ENCODE measurements at regions not wholly inside any gene's neighbourhood (a gene's known extent, or its start where the extent isn't known, plus 50 kb on each side); places are given as distances from the start of the nearest gene placed in this dataset.

- no peak for TF ChIP-seq CTCF (IDR thresholded peaks at IDR 0.05; ENCODE audit: insufficient read depth in 1 of 2, low read depth in 1 of 2, low read length in 1 of 2, severe bottlenecking in 1 of 2, unreplicated experiment in 1 of 2)
- no peaks in the 10 kb centered on the region for H3K27me3 ChIP-seq (replicated peaks; ENCODE audit: control insufficient read depth, insufficient read depth, low read length)
- H3K36me3 ChIP-seq (ENCODE audit: control insufficient read depth, insufficient read depth, low read length): no peaks in the 10 kb centered on the region
- ChIA-PET POLR2A (no interaction called here), CTCF (interaction anchor here (0.6 kb wide), 1 partner anchor 509 kb away, joined by 3 read pairs; no protein-coding TSS in a partner anchor)
- Mint-ChIP-seq H3K4me1 (ENCODE audit: low read depth, unreplicated experiment) (peaks cover 12% of the 10 kb centered on the region), H3K9me3 (ENCODE audit: unreplicated experiment) (no peaks in the 10 kb centered on the region), H3K27ac (ENCODE audit: unreplicated experiment) (no peak overlapping the region), H3K36me3 (ENCODE audit: insufficient read depth, unreplicated experiment) (no peaks in the 10 kb centered on the region), H3K4me3 (ENCODE audit: unreplicated experiment) (no peak overlapping the region), H3K27me3 (ENCODE audit: insufficient read depth, unreplicated experiment) (no peaks in the 10 kb centered on the region)
- H3K9me3 ChIP-seq: peaks cover 3% of the 10 kb centered on the region; the same call in 1 of the 2 replicates
- DNase-seq: no peak
- peaks cover 17% of the 10 kb centered on the region for H3K4me1 ChIP-seq
- intact Hi-C loops (cut with micrococcal nuclease; ENCODE audit: unreplicated experiment): no loop called here
- H3K4me3 ChIP-seq (ENCODE audit: low read depth, low read length): no peak overlapping the region
- BruUV-seq (replicated peaks): no TSS peak
Observed at GRCh38 chr6:14187406-14187805, 69.8 kb downstream of the CD83 start.

GRCh38 chr6:14189074-14189473 is 71.5 kb downstream of the CD83 start:
- peaks cover 2% of the 10 kb centered on the region; the same call in 1 of the 2 replicates for H3K27me3 ChIP-seq (replicated peaks; ENCODE audit: control insufficient read depth, insufficient read depth, low read length)
- H3K4me1 ChIP-seq: peaks cover 17% of the 10 kb centered on the region
- peaks cover 3% of the 10 kb centered on the region; the same call in 1 of the 2 replicates for H3K9me3 ChIP-seq
- no peak overlapping the region for H3K27ac Mint-ChIP-seq (ENCODE audit: unreplicated experiment)
- H3K4me3 ChIP-seq (ENCODE audit: low read depth, low read length): no peak overlapping the region
- DNase-seq: no peak
- ChIA-PET POLR2A (no interaction called here), CTCF (no interaction called here)
- H3K9me3 Mint-ChIP-seq (ENCODE audit: unreplicated experiment): no peaks in the 10 kb centered on the region
- no TSS peak for BruUV-seq (replicated peaks)
- no peaks in the 10 kb centered on the region for H3K36me3 Mint-ChIP-seq (ENCODE audit: insufficient read depth, unreplicated experiment)
- H3K36me3 ChIP-seq (ENCODE audit: control insufficient read depth, insufficient read depth, low read length): no peaks in the 10 kb centered on the region
- H3K27me3 Mint-ChIP-seq (ENCODE audit: insufficient read depth, unreplicated experiment): peaks cover 4% of the 10 kb centered on the region
- intact Hi-C loops (cut with micrococcal nuclease; ENCODE audit: unreplicated experiment): no loop called here
- peaks cover 12% of the 10 kb centered on the region for H3K4me1 Mint-ChIP-seq (ENCODE audit: low read depth, unreplicated experiment)
- no peak for TF ChIP-seq CTCF (IDR thresholded peaks at IDR 0.05; ENCODE audit: insufficient read depth in 1 of 2, low read depth in 1 of 2, low read length in 1 of 2, severe bottlenecking in 1 of 2, unreplicated experiment in 1 of 2)
- no peak overlapping the region for H3K4me3 Mint-ChIP-seq (ENCODE audit: unreplicated experiment)

GRCh38 chr6:14190191-14190928 is 72.8 kb downstream of the CD83 start:
- no peak overlapping the region for H3K4me3 Mint-ChIP-seq (ENCODE audit: unreplicated experiment)
- H3K36me3 Mint-ChIP-seq (ENCODE audit: insufficient read depth, unreplicated experiment): no peaks in the 10 kb centered on the region
- H3K4me1 ChIP-seq: peaks cover 17% of the 10 kb centered on the region
- H3K36me3 ChIP-seq (ENCODE audit: control insufficient read depth, insufficient read depth, low read length): no peaks in the 10 kb centered on the region
- H3K4me3 ChIP-seq (ENCODE audit: low read depth, low read length): no peak overlapping the region
- BruUV-seq (replicated peaks): no TSS peak
- intact Hi-C loops (cut with micrococcal nuclease; ENCODE audit: unreplicated experiment): no loop called here
- no peak for TF ChIP-seq CTCF (IDR thresholded peaks at IDR 0.05; ENCODE audit: insufficient read depth in 1 of 2, low read depth in 1 of 2, low read length in 1 of 2, severe bottlenecking in 1 of 2, unreplicated experiment in 1 of 2)
- ChIA-PET POLR2A (no interaction called here), CTCF (interaction anchor here (0.5 kb wide), 1 partner anchor 61 kb away, joined by 3 read pairs; no protein-coding TSS in a partner anchor)
- no peak for DNase-seq
- no peak overlapping the region for H3K27ac Mint-ChIP-seq (ENCODE audit: unreplicated experiment)
- H3K4me1 Mint-ChIP-seq (ENCODE audit: low read depth, unreplicated experiment): peaks cover 12% of the 10 kb centered on the region
- H3K27me3 ChIP-seq (replicated peaks; ENCODE audit: control insufficient read depth, insufficient read depth, low read length): peaks cover 2% of the 10 kb centered on the region; the same call in 1 of the 2 replicates
- peaks cover 8% of the 10 kb centered on the region for H3K27me3 Mint-ChIP-seq (ENCODE audit: insufficient read depth, unreplicated experiment)
- peaks cover 2% of the 10 kb centered on the region; the same call in 1 of the 2 replicates for H3K9me3 ChIP-seq
- H3K9me3 Mint-ChIP-seq (ENCODE audit: unreplicated experiment): no peaks in the 10 kb centered on the region

Data from Caco-2 (cell line).